Natural killer cell (primary cell): ENCODE measurements at regions not wholly inside any gene's neighbourhood (a gene's known extent, or its start where the extent isn't known, plus 50 kb on each side); places are given as distances from the start of the nearest gene placed in this dataset.

Experiments used
- ATAC-seq, 3 donors: fragments of 150-1000 bp in 2 of 3; fragments of 200-7000 bp in 1 of 3; cut with Tn5 transposase; 1 replicate in 1 of 3; 2 replicates in 2 of 3; pipeline ENCODE4 v1.10.0; 2021; ENCODE audit warnings: mild to moderate bottlenecking in 2 of 3, moderate library complexity in 2 of 3
- DNase-seq, 2 donors: peaks; one replicate each; pipeline versions ENCODE4 v3.0.0 to v3.0.0-alpha.2; 2013 to 2021; ENCODE audit warnings: mixed read lengths in 1 of 2
- H3K27ac ChIP-seq: one replicate; pipeline ENCODE4 v1.5.1; 2013; ENCODE audit warnings: mild to moderate bottlenecking, low read length
- H3K27me3 ChIP-seq: one replicate; pipeline ENCODE4 v1.6.1; 2013; ENCODE audit warnings: low read length; ENCODE audit not compliant: control insufficient read depth, insufficient read depth
- H3K36me3 ChIP-seq: one replicate; pipeline ENCODE4 v1.6.1; 2013; ENCODE audit warnings: low read length; ENCODE audit not compliant: control insufficient read depth, insufficient read depth
- H3K4me1 ChIP-seq: one replicate; pipeline ENCODE4 v1.6.1; 2013; ENCODE audit warnings: low read length; ENCODE audit not compliant: control insufficient read depth, insufficient read depth
- H3K4me3 ChIP-seq: one replicate; pipeline ENCODE4 v1.5.1; 2013; ENCODE audit warnings: low read length
- H3K9me3 ChIP-seq: one replicate; pipeline ENCODE4 v1.6.1; 2013; ENCODE audit warnings: low read length; ENCODE audit not compliant: control insufficient read depth, insufficient read depth
- H3K27ac Mint-ChIP-seq, 2 donors: one replicate each; pipeline ENCODE4 v1.8.0; 2022; ENCODE audit warnings: mild to moderate bottlenecking in 2 of 2, mixed read lengths in 2 of 2, moderate library complexity in 1 of 2
- H3K27me3 Mint-ChIP-seq, 2 donors: one replicate each; pipeline ENCODE4 v1.8.0; 2022; ENCODE audit warnings: low read depth in 2 of 2, mixed read lengths in 2 of 2
- H3K36me3 Mint-ChIP-seq: one replicate; pipeline ENCODE4 v1.8.0; 2022; ENCODE audit warnings: mixed read lengths
- H3K4me1 Mint-ChIP-seq, 2 donors: one replicate each; pipeline ENCODE4 v1.8.0; 2022; ENCODE audit warnings: mixed read lengths in 2 of 2
- H3K4me3 Mint-ChIP-seq: one replicate; pipeline ENCODE4 v1.8.0; 2022; ENCODE audit warnings: mild to moderate bottlenecking, moderate library complexity, mixed read lengths
- H3K9me3 Mint-ChIP-seq, 2 donors: one replicate each; pipeline ENCODE4 v1.8.0; 2022; ENCODE audit warnings: mixed read lengths in 2 of 2
- WGBS: methylation state at CpG from one replicate; pipeline ENCODE4 v1.1.7; 2013; ENCODE audit warnings: missing lambda C conversion rate; ENCODE audit not compliant: insufficient coverage; 5-methylcytosine and 5-hydroxymethylcytosine counted together
- intact Hi-C: fragments of 100-400 bp; cut with micrococcal nuclease; formaldehyde crosslinking; loops from one replicate; pipeline ENCODE4 v1.14.2; 2022
- TF ChIP-seq, protein P1 (sequence below): fragments of 200-600 bp; IDR thresholded peaks from one replicate; pipeline ENCODE4 v1.8.0; 2022; ENCODE audit warnings: antibody characterized with exemption

DNA sequence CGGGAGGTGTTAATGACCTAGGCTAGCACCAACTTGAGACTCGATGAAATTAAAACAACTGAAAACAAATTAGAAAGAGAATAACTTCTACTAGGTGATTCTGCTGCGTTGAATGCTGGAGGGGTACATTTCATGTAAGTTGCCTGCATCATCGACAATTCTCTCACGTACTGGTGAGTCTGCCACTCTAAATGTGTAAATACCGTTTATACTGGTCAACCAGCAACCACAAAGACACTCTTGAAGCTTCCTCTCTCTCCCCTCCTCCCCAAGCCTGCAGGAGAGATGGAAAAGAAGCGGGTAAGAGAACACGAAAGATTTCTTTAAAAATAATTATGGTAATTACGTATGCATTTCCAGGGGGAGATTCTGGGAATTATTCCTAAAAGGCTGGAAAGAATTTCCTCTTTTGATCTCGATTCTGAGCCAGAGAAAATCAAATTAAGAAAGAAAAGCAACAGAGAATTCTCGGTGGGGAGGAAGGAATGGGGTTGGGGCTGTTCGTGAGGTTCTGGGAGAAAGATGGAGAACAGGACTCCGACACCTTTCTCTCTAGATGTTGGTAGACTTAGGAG, 68.6 kb upstream of the MRTFB start:
- H3K27ac ChIP-seq = no peak overlapping the region
- WGBS = 58% methylated on average over 13 of the region's 13 CpGs
- no peak overlapping the region for H3K4me3 ChIP-seq
- H3K36me3 Mint-ChIP-seq = no peaks in the 10 kb centered on the region
- peaks cover 0 to 10% of the 10 kb centered on the region in 2 donors for H3K4me1 Mint-ChIP-seq
- intact Hi-C loops = no loop called here
- H3K9me3 Mint-ChIP-seq = no peaks in the 10 kb centered on the region
- TF ChIP-seq, protein P1, sequence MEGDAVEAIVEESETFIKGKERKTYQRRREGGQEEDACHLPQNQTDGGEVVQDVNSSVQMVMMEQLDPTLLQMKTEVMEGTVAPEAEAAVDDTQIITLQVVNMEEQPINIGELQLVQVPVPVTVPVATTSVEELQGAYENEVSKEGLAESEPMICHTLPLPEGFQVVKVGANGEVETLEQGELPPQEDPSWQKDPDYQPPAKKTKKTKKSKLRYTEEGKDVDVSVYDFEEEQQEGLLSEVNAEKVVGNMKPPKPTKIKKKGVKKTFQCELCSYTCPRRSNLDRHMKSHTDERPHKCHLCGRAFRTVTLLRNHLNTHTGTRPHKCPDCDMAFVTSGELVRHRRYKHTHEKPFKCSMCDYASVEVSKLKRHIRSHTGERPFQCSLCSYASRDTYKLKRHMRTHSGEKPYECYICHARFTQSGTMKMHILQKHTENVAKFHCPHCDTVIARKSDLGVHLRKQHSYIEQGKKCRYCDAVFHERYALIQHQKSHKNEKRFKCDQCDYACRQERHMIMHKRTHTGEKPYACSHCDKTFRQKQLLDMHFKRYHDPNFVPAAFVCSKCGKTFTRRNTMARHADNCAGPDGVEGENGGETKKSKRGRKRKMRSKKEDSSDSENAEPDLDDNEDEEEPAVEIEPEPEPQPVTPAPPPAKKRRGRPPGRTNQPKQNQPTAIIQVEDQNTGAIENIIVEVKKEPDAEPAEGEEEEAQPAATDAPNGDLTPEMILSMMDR = no peak
- no peaks in the 10 kb centered on the region for H3K9me3 ChIP-seq
- H3K27ac Mint-ChIP-seq = no peak overlapping the region
- peaks cover 7% of the 10 kb centered on the region for H3K4me1 ChIP-seq
- H3K4me3 Mint-ChIP-seq = no peak overlapping the region
- ATAC-seq = no peak
- DNase-seq = no peak
- no peaks in the 10 kb centered on the region for H3K36me3 ChIP-seq
- H3K27me3 Mint-ChIP-seq = peaks cover 13 to 25% of the 10 kb centered on the region in 2 donors
- no peaks in the 10 kb centered on the region for H3K27me3 ChIP-seq

GRCh38 chr16:14003074-14003570, 68.0 kb upstream of the MRTFB start:
- H3K9me3 Mint-ChIP-seq = no peaks in the 10 kb centered on the region
- H3K4me1 Mint-ChIP-seq = peaks cover 0 to 5% of the 10 kb centered on the region in 2 donors
- WGBS = 11% methylated on average over 15 of the region's 15 CpGs
- H3K36me3 Mint-ChIP-seq = no peaks in the 10 kb centered on the region
- no peak overlapping the region for H3K27ac Mint-ChIP-seq
- H3K4me3 Mint-ChIP-seq = no peak overlapping the region
- peaks cover 14 to 31% of the 10 kb centered on the region in 2 donors for H3K27me3 Mint-ChIP-seq
- Histone ChIP-seq H3K36me3 (no peaks in the 10 kb centered on the region), H3K4me3 (no peak overlapping the region), H3K27me3 (no peaks in the 10 kb centered on the region), H3K4me1 (peaks cover 7% of the 10 kb centered on the region), H3K9me3 (no peaks in the 10 kb centered on the region), H3K27ac (no peak overlapping the region)
- intact Hi-C loops = no loop called here
- ATAC-seq (no peak), DNase-seq (no peak)
- TF ChIP-seq, protein P1 = no peak

DNA sequence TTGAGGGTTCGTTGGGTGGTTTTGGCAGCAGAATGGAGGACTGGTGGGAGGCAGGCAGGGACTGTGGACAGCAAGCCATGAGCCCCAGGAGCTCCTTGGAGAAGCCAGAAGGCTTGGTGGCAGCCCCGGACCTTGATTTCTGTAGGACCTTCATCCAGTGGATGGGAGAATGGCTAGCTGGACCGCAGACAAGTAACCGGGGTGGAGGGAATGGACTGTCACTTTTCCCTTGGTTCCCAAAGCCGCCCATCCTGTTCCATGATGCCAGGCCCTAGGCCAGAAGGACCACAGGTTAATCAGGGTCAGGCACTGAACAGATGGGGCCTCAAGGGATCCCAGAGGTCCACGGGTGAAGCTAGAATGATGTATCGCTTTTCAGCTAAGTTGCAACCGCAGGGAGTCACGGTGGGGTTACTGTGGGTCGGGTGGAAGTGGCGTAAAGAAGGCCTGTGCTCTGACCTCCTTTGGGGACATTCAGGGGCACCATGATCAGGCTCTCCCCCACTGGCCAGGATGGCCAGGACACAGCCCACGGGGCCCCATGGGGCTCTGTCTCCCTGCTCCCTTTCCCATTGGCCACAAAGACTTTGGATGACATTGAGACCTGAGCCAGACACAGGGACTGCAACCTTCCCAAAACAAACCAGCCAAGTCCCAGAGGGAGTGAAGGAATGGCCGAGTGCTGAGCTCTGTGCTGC, 66.9 kb upstream of the MRTFB start:
- Mint-ChIP-seq H3K9me3 (no peaks in the 10 kb centered on the region), H3K36me3 (no peaks in the 10 kb centered on the region), H3K27me3 (peaks cover 15 to 38% of the 10 kb centered on the region in 2 donors), H3K4me3 (no peak overlapping the region), H3K27ac (no peak overlapping the region), H3K4me1 (peaks cover 0 to 5% of the 10 kb centered on the region in 2 donors)
- WGBS = 92% methylated on average over 13 of the region's 13 CpGs
- Histone ChIP-seq H3K4me3 (no peak overlapping the region), H3K27me3 (no peaks in the 10 kb centered on the region), H3K36me3 (no peaks in the 10 kb centered on the region), H3K27ac (no peak overlapping the region), H3K4me1 (peaks cover 7% of the 10 kb centered on the region), H3K9me3 (no peaks in the 10 kb centered on the region)
- TF ChIP-seq, protein P1 = no peak
- DNase-seq = no peak
- intact Hi-C loops = no loop called here
- ATAC-seq = no peak
